Naive thymus-derived CD4-positive, alpha-beta T cell (primary cell): ENCODE measurements at regions not wholly inside any gene's neighbourhood (a gene's known extent, or its start where the extent isn't known, plus 50 kb on each side); places are given as distances from the start of the nearest gene placed in this dataset.

Experiments used
- ATAC-seq: fragments of 150-1000 bp; cut with Tn5 transposase; 2 replicates; pipeline ENCODE4 v1.10.0; 2021; ENCODE audit warnings: mild to moderate bottlenecking, moderate library complexity
- CTCF ChIA-PET: fragments of 350-600 bp; sonication (Branson Sonifier 250); formaldehyde crosslinking; loops from one replicate; lab custom pipeline; 2021; ENCODE audit warnings: antibody characterized with exemption; lab: Charles Lee
- POLR2A ChIA-PET: fragments of 350-600 bp; sonication (Branson Sonifier 250); formaldehyde crosslinking; loops from one replicate; lab custom pipeline; 2021; ENCODE audit warnings: antibody characterized with exemption, inconsistent platforms; lab: Charles Lee
- DNase-seq, 9 donors: peaks; one replicate each; pipeline versions ENCODE4 v3.0.0 to v3.0.0-alpha.2; 2020 to 2022; ENCODE audit warnings: mixed read lengths in 1 of 9
- H3K27ac ChIP-seq: one replicate; pipeline ENCODE4 v1.7.0; 2013; ENCODE audit warnings: mild to moderate bottlenecking, low read depth, low read length, moderate library complexity
- H3K27me3 ChIP-seq, 2 donors: one replicate each; pipeline ENCODE4 v1.7.0; 2013; ENCODE audit warnings: low read length in 2 of 2, mild to moderate bottlenecking in 2 of 2, moderate library complexity in 2 of 2; ENCODE audit not compliant: control insufficient read depth in 2 of 2, insufficient read depth in 2 of 2
- H3K36me3 ChIP-seq, 3 experiments: 1 replicate in 2 of 3; 2 replicates in 1 of 3; pipeline ENCODE4 v1.7.0; 2013; ENCODE audit warnings: low read length in 3 of 3, mild to moderate bottlenecking in 3 of 3, moderate library complexity in 1 of 3; ENCODE audit not compliant: insufficient read depth in 3 of 3, control insufficient read depth in 2 of 3
- H3K4me1 ChIP-seq, 2 donors: one replicate each; pipeline ENCODE4 v1.7.0; 2013; ENCODE audit warnings: low read length in 2 of 2, mild to moderate bottlenecking in 2 of 2, moderate library complexity in 1 of 2; ENCODE audit not compliant: control insufficient read depth in 2 of 2, insufficient read depth in 2 of 2
- H3K4me3 ChIP-seq: 2 replicates; pipeline ENCODE4 v1.7.0; 2013; ENCODE audit warnings: mild to moderate bottlenecking, low read length
- H3K9me3 ChIP-seq, 3 experiments: 1 replicate in 2 of 3; 2 replicates in 1 of 3; pipeline ENCODE4 v1.7.0; 2013; ENCODE audit warnings: low read length in 3 of 3; ENCODE audit not compliant: control insufficient read depth in 2 of 3
- H3K27ac Mint-ChIP-seq, 9 donors: one replicate each; pipeline ENCODE4 v1.8.0; 2020 to 2022; ENCODE audit warnings: mixed read lengths in 9 of 9, mild to moderate bottlenecking in 8 of 9, moderate library complexity in 5 of 9, inconsistent platforms in 2 of 9
- H3K27me3 Mint-ChIP-seq, 5 donors: one replicate each; pipeline ENCODE4 v1.8.0; 2021 to 2022; ENCODE audit warnings: mixed read lengths in 5 of 5, mild to moderate bottlenecking in 1 of 5
- H3K36me3 Mint-ChIP-seq, 5 donors: one replicate each; pipeline ENCODE4 v1.8.0; 2020 to 2022; ENCODE audit warnings: mixed read lengths in 5 of 5, mild to moderate bottlenecking in 3 of 5, inconsistent platforms in 1 of 5
- H3K4me1 Mint-ChIP-seq, 7 donors: one replicate each; pipeline ENCODE4 v1.8.0; 2020 to 2022; ENCODE audit warnings: mixed read lengths in 7 of 7, mild to moderate bottlenecking in 3 of 7, inconsistent platforms in 1 of 7
- H3K4me3 Mint-ChIP-seq, 10 donors: one replicate each; pipeline ENCODE4 v1.8.0; 2020 to 2022; ENCODE audit warnings: mild to moderate bottlenecking in 10 of 10, mixed read lengths in 10 of 10, moderate library complexity in 6 of 10, inconsistent platforms in 2 of 10
- H3K9me3 Mint-ChIP-seq, 11 donors: one replicate each; pipeline ENCODE4 v1.8.0; 2020 to 2022; ENCODE audit warnings: mixed read lengths in 11 of 11, mild to moderate bottlenecking in 4 of 11, inconsistent platforms in 1 of 11, moderate library complexity in 1 of 11
- intact Hi-C, 2 donors: fragments of 100-400 bp; cut with micrococcal nuclease; formaldehyde crosslinking; loops; one replicate each; pipeline ENCODE4 v1.15.1; 2023

DNA sequence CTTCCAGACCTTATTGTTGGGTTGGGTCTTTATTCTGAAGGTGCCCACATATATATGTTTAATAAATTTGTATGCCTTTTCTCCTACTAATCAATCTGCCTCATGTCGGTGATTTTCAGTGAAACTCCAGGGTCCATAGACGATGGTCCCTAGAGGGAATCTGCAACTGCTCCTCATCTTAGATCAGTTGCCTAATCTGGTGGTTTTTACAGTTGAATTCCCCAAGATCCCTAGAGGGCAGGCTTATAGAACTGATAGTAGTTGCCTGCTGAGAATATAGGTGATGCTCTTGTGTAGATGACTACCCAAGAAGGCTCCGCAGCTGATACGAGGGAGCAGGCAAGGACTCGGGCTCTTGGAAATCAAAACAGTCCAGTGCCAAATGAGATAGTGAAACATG, 619.2 kb upstream of the C16orf82 start:
- Histone ChIP-seq H3K36me3 (no peaks in the 10 kb centered on the region), H3K27ac (no peak overlapping the region), H3K4me3 (no peak overlapping the region), H3K9me3 (no peaks in the 10 kb centered on the region), H3K4me1 (no peaks in the 10 kb centered on the region), H3K27me3 (no peaks in the 10 kb centered on the region)
- Mint-ChIP-seq H3K4me1 (no peaks in the 10 kb centered on the region), H3K27me3 (peaks cover 0 to 7% (median 3%) of the 10 kb centered on the region in 5 donors), H3K4me3 (no peak overlapping the region), H3K9me3 (peaks cover 0 to 2% (median 0%) of the 10 kb centered on the region in 11 donors), H3K27ac (no peak overlapping the region), H3K36me3 (no peaks in the 10 kb centered on the region)
- intact Hi-C loops, result no loop called here
- ChIA-PET CTCF (no interaction called here), POLR2A (no interaction called here)
- no peak for ATAC-seq
- DNase-seq, result no peak

DNA sequence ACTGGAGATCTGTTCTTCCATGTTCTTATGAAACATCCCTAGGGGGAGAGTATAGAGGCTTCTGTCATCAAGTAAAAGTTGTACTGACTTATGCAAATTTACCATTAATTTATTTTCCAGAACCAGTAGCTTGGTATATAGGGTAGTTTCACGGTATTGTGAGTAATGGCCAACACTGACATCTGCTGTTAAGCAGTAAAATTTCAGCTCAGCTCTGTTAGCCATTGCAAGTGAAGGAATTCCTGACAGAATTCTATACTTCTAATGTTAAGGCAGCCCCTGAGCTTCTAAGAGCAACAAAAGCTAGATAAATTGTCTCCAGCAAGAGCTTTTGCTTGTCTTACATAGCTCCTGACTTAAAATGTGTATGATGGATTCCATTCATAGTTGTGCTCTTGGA, 613.5 kb upstream of the C16orf82 start:
- H3K36me3 ChIP-seq, result no peaks in the 10 kb centered on the region
- H3K4me3 Mint-ChIP-seq, result no peak overlapping the region
- no peaks in the 10 kb centered on the region for H3K9me3 ChIP-seq
- H3K27me3 ChIP-seq, result no peaks in the 10 kb centered on the region
- no peaks in the 10 kb centered on the region for H3K4me1 ChIP-seq
- ATAC-seq, result no peak
- no peaks in the 10 kb centered on the region for H3K4me1 Mint-ChIP-seq
- intact Hi-C loops, result no loop called here
- POLR2A ChIA-PET, result no interaction called here
- peaks cover 0 to 7% (median 0%) of the 10 kb centered on the region in 11 donors for H3K9me3 Mint-ChIP-seq
- no peak overlapping the region for H3K27ac ChIP-seq
- no peak overlapping the region for H3K4me3 ChIP-seq
- DNase-seq, result no peak
- no peak overlapping the region for H3K27ac Mint-ChIP-seq
- CTCF ChIA-PET, result no interaction called here
- H3K36me3 Mint-ChIP-seq, result peaks cover 0 to 4% (median 0%) of the 10 kb centered on the region in 5 donors
- H3K27me3 Mint-ChIP-seq, result peaks cover 6 to 21% (median 9%) of the 10 kb centered on the region in 5 donors

DNA sequence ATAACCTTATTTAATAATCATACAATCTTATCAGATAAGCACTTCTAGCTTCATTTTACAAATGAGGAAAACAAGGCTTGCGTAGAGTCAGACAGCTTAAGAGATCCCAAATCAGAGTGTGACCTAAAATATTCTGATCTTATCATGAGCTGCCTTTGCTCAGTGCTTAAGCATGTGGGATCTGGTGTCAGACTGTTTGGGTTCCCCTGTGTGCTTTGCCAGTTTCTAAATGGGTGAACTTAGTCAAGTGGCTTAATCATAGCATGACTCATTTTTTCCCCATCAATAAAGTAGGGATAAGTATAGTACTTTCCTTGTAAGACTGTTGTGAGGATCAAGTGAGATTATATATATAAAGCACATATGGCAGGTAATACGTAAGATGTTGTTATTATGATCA, 612.6 kb upstream of the C16orf82 start:
- no peak overlapping the region for H3K4me3 ChIP-seq
- H3K27me3 ChIP-seq, result no peaks in the 10 kb centered on the region
- intact Hi-C loops, result no loop called here
- DNase-seq (no peak), ATAC-seq (no peak)
- peaks cover 0 to 7% (median 0%) of the 10 kb centered on the region in 11 donors for H3K9me3 Mint-ChIP-seq
- H3K27ac Mint-ChIP-seq, result no peak overlapping the region
- peaks cover 0 to 4% (median 0%) of the 10 kb centered on the region in 5 donors for H3K36me3 Mint-ChIP-seq
- no peak overlapping the region for H3K27ac ChIP-seq
- no peaks in the 10 kb centered on the region for H3K4me1 Mint-ChIP-seq
- no peaks in the 10 kb centered on the region for H3K36me3 ChIP-seq
- ChIA-PET POLR2A (no interaction called here), CTCF (no interaction called here)
- H3K4me3 Mint-ChIP-seq, result no peak overlapping the region
- H3K27me3 Mint-ChIP-seq, result peaks cover 5 to 21% (median 12%) of the 10 kb centered on the region in 5 donors
- H3K9me3 ChIP-seq, result no peaks in the 10 kb centered on the region
- no peaks in the 10 kb centered on the region for H3K4me1 ChIP-seq

DNA sequence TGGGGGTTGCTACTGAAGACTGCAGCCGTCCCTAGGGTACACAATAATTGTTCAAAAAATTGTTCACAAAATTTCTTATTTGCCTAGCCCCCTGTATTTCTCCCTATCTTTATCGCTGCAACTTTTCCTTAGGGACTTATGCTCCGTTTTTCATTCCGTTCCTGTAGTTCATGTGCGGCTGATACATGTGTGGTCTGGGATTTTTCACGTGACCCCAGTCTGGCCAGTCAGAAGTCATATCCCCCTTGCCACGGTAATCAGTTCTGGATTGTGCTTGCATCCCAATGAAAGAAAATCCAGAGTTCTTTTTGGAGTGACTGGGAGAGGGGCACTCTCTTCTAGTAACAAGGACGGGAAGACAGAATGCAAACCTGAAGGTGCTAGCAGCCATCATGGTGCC, 610.7 kb upstream of the C16orf82 start:
- no peak overlapping the region for H3K27ac Mint-ChIP-seq
- Histone ChIP-seq H3K36me3 (no peaks in the 10 kb centered on the region), H3K9me3 (no peaks in the 10 kb centered on the region), H3K4me3 (no peak overlapping the region), H3K4me1 (no peaks in the 10 kb centered on the region), H3K27ac (no peak overlapping the region), H3K27me3 (no peaks in the 10 kb centered on the region)
- peaks cover 0 to 4% (median 0%) of the 10 kb centered on the region in 5 donors for H3K36me3 Mint-ChIP-seq
- intact Hi-C loops, result no loop called here
- H3K4me3 Mint-ChIP-seq, result no peak overlapping the region
- peaks cover 0 to 21% (median 17%) of the 10 kb centered on the region in 5 donors for H3K27me3 Mint-ChIP-seq
- no peak for DNase-seq
- peaks cover 0 to 7% (median 0%) of the 10 kb centered on the region in 11 donors for H3K9me3 Mint-ChIP-seq
- ATAC-seq, result no peak
- POLR2A ChIA-PET, result no interaction called here
- H3K4me1 Mint-ChIP-seq, result no peaks in the 10 kb centered on the region
- CTCF ChIA-PET, result no interaction called here

DNA sequence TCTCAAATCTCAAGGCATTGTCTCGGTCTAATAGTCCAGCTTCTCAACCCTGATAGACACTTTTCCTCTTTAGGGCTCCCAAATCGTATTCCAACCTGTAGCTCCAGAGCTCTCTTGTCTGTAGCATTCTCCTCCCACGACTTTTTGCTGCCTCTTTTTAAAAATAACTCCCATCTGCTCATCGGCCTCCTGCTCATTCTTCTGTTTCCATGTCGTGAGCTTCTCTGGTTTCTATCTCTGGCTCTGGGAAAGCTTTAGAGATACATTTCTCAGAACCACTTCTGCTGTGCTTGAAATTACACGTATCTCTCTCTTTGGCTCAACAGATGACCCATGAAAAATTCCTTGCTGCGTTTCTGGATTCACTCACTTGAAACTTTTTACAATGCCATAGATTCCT, 609.6 kb upstream of the C16orf82 start:
- Mint-ChIP-seq H3K36me3 (peaks cover 0 to 4% (median 0%) of the 10 kb centered on the region in 5 donors), H3K27ac (no peak overlapping the region), H3K9me3 (peaks cover 0 to 7% (median 0%) of the 10 kb centered on the region in 11 donors), H3K4me3 (no peak overlapping the region), H3K4me1 (peaks cover 0 to 2% (median 0%) of the 10 kb centered on the region in 7 donors), H3K27me3 (peaks cover 0 to 24% (median 23%) of the 10 kb centered on the region in 5 donors)
- H3K4me1 ChIP-seq, result no peaks in the 10 kb centered on the region
- H3K27me3 ChIP-seq, result no peaks in the 10 kb centered on the region
- no peak for DNase-seq
- intact Hi-C loops, result no loop called here
- no peak overlapping the region for H3K27ac ChIP-seq
- H3K9me3 ChIP-seq, result no peaks in the 10 kb centered on the region
- ChIA-PET POLR2A (no interaction called here), CTCF (no interaction called here)
- no peak for ATAC-seq
- no peaks in the 10 kb centered on the region for H3K36me3 ChIP-seq
- no peak overlapping the region for H3K4me3 ChIP-seq

DNA sequence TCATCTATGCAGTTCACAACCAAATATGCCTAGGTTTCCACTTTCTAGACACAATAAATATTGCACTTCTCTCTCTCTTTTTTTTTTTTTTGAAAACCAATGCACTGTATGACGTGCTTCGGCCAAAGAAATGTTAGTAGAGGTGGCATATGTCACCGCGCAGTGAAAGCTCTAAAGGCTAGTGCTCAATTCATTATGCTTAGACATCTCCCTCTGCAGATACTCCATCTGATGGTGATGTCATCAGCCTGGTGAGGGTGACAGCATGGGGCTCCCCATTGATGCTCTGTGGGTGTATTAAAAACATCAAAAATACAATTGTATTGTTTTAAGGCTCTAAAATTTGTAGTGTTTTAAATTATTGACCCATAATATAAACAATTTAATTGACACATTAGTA, 608.8 kb upstream of the C16orf82 start:
- no peak overlapping the region for H3K27ac Mint-ChIP-seq
- Histone ChIP-seq H3K9me3 (no peaks in the 10 kb centered on the region), H3K27ac (no peak overlapping the region), H3K27me3 (no peaks in the 10 kb centered on the region), H3K4me1 (no peaks in the 10 kb centered on the region), H3K36me3 (no peaks in the 10 kb centered on the region), H3K4me3 (no peak overlapping the region)
- POLR2A ChIA-PET, result no interaction called here
- CTCF ChIA-PET, result no interaction called here
- no peak for ATAC-seq
- no peak for DNase-seq
- H3K9me3 Mint-ChIP-seq, result peaks cover 0 to 12% (median 2%) of the 10 kb centered on the region in 11 donors
- H3K27me3 Mint-ChIP-seq, result peaks cover 0 to 31% (median 31%) of the 10 kb centered on the region in 5 donors
- no peak overlapping the region for H3K4me3 Mint-ChIP-seq
- peaks cover 0 to 2% (median 0%) of the 10 kb centered on the region in 7 donors for H3K4me1 Mint-ChIP-seq
- intact Hi-C loops, result no loop called here
- H3K36me3 Mint-ChIP-seq, result peaks cover 0 to 4% (median 0%) of the 10 kb centered on the region in 5 donors

DNA sequence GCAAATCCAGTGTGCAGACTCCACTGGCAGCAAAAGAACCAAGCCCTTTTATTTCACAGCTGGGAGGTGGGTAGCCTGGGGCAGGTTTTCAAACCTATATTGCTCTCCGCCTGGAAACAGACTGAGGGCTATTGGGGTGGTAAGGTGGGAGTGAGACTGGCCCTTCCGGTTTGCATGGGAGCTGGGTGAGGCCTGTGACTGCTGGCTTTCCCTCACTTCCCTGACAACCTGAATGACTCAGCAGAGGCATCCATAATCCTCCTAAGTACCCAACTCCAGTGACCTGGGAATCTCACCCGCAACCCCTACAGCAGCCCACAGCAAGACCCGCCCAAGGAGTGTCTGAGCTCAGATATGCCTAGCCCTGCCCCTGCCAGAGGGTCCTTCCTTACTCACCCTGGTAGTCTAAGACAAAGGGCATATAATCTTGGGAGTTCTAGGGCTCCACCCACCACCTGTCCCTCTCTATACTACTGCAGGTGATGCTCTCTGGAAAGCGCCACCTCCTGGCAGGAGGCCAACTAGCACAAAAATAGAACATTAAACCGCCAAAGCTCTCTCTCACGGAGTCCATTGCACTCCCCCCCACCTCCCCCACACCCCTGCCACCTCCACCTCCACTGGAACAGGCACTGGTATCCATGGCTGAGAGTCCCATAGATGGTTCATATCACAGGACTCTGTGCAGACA, 602.0 kb upstream of the C16orf82 start:
- Histone ChIP-seq H3K27me3 (no peaks in the 10 kb centered on the region), H3K9me3 (no peaks in the 10 kb centered on the region), H3K4me3 (no peak overlapping the region), H3K4me1 (no peaks in the 10 kb centered on the region), H3K36me3 (no peaks in the 10 kb centered on the region), H3K27ac (no peak overlapping the region)
- Mint-ChIP-seq H3K36me3 (no peaks in the 10 kb centered on the region), H3K27ac (no peak overlapping the region), H3K9me3 (peaks cover 0 to 16% (median 5%) of the 10 kb centered on the region in 11 donors), H3K4me1 (peaks cover 0 to 2% (median 0%) of the 10 kb centered on the region in 7 donors), H3K4me3 (no peak overlapping the region), H3K27me3 (peaks cover 15 to 46% (median 28%) of the 10 kb centered on the region in 5 donors)
- DNase-seq, result no peak
- ChIA-PET POLR2A (no interaction called here), CTCF (no interaction called here)
- ATAC-seq, result no peak
- intact Hi-C loops, result no loop called here
